ENCODE measurements at regions not wholly inside any gene's neighbourhood (a gene's known extent, or its start where the extent isn't known, plus 50 kb on each side); places are given as distances from the start of the nearest gene placed in this dataset.

GRCh38 chr10:131513445-131513844 lies 201.9 kb upstream of the TCERG1L start:
- Histone ChIP-seq H3K27ac (no peak overlapping the region), H3K4me3 (no peak overlapping the region)

GRCh38 chr10:131513901-131514300 lies 202.4 kb upstream of the TCERG1L start:
- Histone ChIP-seq H3K4me3 (no peak overlapping the region), H3K27ac (no peak overlapping the region)

- H3K27ac ChIP-seq = no peak overlapping the region
- no peak overlapping the region for H3K4me3 ChIP-seq
Measured at GRCh38 chr10:131514454-131514853, 202.9 kb upstream of the TCERG1L start.

- H3K4me3 ChIP-seq = no peak overlapping the region
- H3K27ac ChIP-seq = no peak overlapping the region
Measured at GRCh38 chr10:131516285-131516684, 204.8 kb upstream of the TCERG1L start.

- Histone ChIP-seq H3K4me3 (no peak overlapping the region), H3K27ac (no peak overlapping the region)
Measured at GRCh38 chr10:131517781-131518180, 206.3 kb upstream of the TCERG1L start.

GRCh38 chr10:131519723-131520605 lies 208.4 kb upstream of the TCERG1L start:
- no peak overlapping the region for H3K4me3 ChIP-seq
- no peak overlapping the region for H3K27ac ChIP-seq

- H3K4me3 ChIP-seq = no peak overlapping the region
Measured at GRCh38 chr10:131531265-131532190, 220.0 kb upstream of the TCERG1L start.

GRCh38 chr10:131532291-131532690 lies 220.8 kb upstream of the TCERG1L start:
- H3K4me3 ChIP-seq = no peak overlapping the region
- H3K27ac ChIP-seq = no peak overlapping the region

More at GRCh38 chr10:131531265-131532190, 220.0 kb upstream of the TCERG1L start:
- no peak overlapping the region for H3K27ac ChIP-seq

GRCh38 chr10:131532745-131533341 lies 221.3 kb upstream of the TCERG1L start:
- H3K27ac ChIP-seq = no peak overlapping the region

GRCh38 chr10:131533846-131534526 lies 222.5 kb upstream of the TCERG1L start:
- no peak overlapping the region for H3K27ac ChIP-seq
- no peak overlapping the region for H3K4me3 ChIP-seq

More at GRCh38 chr10:131532745-131533341, 221.3 kb upstream of the TCERG1L start:
- no peak overlapping the region for H3K4me3 ChIP-seq

- H3K4me3 ChIP-seq = no peak overlapping the region
- H3K27ac ChIP-seq = no peak overlapping the region
Measured at GRCh38 chr10:131534836-131535235, 223.3 kb upstream of the TCERG1L start.

GRCh38 chr10:131536676-131537075 lies 225.2 kb upstream of the TCERG1L start:
- H3K27ac ChIP-seq = no peak overlapping the region
- H3K4me3 ChIP-seq = no peak overlapping the region

GRCh38 chr10:131537281-131537680 lies 225.8 kb upstream of the TCERG1L start:
- H3K27ac ChIP-seq = no peak overlapping the region
- H3K4me3 ChIP-seq = no peak overlapping the region

- Histone ChIP-seq H3K4me3 (no peak overlapping the region), H3K27ac (no peak overlapping the region)
Measured at GRCh38 chr10:131544495-131544894, 233.0 kb upstream of the TCERG1L start.

GRCh38 chr10:131546086-131546810 lies 234.7 kb upstream of the TCERG1L start:
- Histone ChIP-seq H3K27ac (no peak overlapping the region), H3K4me3 (no peak overlapping the region)

GRCh38 chr10:131547129-131547799 lies 235.7 kb upstream of the TCERG1L start:
- Histone ChIP-seq H3K4me3 (no peak overlapping the region), H3K27ac (no peak overlapping the region)

- no peak overlapping the region for H3K4me3 ChIP-seq
- H3K27ac ChIP-seq = no peak overlapping the region
Measured at GRCh38 chr10:131548176-131548575, 236.7 kb upstream of the TCERG1L start.

- no peak overlapping the region for H3K27ac ChIP-seq
- no peak overlapping the region for H3K4me3 ChIP-seq
Measured at GRCh38 chr10:131549116-131549515, 237.6 kb upstream of the TCERG1L start.
